HG03442 (cell line): ENCODE measurements at regions not wholly inside any gene's neighbourhood (a gene's known extent, or its start where the extent isn't known, plus 50 kb on each side); places are given as distances from the start of the nearest gene placed in this dataset.

Experiments
- ATAC-seq: cut with Tn5 transposase; IDR thresholded peaks from one replicate; pipeline ENCODE4 v1.9.1; 2021; ENCODE audit warnings: mild to moderate bottlenecking, moderate library complexity; ENCODE audit not compliant: unreplicated experiment

DNA sequence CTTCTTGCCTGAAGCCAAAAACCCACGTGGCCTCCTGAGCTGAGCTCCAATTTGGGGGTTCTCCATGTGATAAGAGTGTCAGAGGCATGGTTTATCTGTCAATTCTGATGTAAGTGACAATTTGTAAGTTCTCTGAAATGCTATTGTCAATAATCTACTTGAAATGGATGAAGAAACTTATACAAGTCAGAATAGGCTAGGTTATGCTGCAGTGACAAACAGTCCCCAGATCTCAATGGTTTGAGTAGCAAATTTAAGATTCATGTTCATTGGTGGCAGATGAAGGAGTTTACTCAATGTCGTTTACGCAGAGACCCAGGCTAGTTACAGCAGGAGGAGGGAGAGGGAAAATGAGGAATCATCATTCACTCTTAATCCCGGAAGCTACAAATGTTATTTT is 352.4 kb downstream of the KIF16B start:
- no peak for ATAC-seq

DNA sequence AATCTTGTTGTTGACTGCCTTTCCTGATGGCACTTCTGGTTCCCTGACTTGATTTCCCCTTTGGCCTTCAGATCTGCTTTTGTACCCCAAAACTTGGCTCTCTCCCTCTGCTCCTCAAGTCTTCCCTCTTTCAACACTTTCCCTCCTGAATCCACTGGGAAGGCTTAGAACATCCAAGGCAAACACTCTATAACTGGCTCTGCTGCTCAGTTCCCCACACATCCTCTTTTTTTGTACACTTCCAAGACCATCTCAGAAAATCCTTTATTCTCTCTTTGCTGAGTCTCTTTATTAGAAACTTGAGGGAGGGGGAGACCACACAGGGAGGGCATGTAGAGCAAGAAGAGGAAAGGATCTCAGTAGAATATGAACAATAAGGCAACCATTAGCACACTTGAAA is 354.1 kb downstream of the KIF16B start:
- no peak for ATAC-seq

- no peak for ATAC-seq
Measured at GRCh38 chr20:16216914-16217230, 356.4 kb downstream of the KIF16B start.

DNA sequence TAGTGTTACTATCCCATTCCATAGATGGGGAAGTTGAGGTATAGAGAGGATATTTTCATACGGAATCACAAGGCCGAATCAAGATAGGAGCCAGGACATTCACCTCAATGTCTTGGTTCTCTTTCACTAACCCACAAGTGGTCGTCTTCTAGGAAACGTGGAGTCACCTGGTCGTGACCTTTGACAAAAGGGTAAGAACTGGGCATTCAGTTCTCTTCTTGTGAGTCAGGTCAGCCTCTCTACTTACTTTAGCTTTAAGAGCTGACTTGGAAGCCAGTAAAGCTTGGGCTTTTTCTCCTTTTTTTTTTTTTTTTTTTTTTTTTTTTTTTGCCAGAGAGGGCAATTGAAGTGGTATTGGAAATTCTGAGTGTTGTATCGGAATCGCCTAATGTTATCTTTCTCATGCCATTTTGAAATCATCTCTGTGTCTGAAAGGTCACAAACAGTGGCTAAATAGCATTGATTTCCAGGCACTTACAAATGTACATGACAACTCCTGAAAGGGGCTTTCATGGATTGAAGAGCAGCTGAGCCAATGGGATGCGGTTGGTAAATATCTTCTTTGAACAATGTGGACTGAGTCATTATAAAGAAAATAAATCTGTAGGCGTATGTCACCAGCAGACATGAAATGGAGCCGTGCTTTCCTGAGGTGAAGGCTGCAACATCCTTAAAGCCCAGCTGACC is 356.9 kb downstream of the KIF16B start:
- ATAC-seq: no peak

DNA sequence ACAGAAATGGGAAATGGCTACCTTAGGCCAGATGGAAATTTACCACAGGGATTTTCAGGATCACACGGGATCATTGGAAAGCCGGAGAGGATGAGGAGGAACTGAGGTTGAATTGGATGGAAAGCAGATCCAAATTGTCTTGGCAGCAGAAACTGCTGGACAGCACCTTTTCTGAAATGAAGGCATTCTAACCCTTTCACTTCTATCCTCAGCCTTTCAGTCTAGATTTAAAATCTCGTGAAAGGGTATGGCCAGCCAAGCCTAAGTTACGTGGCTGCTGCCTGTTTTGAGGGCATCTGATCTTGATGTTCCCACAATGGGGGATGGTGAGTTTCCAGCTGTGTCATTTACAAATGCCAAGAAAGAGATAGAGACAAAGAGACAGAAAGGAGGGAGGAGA is 358.2 kb downstream of the KIF16B start:
- no peak for ATAC-seq

GRCh38 chr20:16212790-16213189 is 360.5 kb downstream of the KIF16B start:
- ATAC-seq: no peak

DNA sequence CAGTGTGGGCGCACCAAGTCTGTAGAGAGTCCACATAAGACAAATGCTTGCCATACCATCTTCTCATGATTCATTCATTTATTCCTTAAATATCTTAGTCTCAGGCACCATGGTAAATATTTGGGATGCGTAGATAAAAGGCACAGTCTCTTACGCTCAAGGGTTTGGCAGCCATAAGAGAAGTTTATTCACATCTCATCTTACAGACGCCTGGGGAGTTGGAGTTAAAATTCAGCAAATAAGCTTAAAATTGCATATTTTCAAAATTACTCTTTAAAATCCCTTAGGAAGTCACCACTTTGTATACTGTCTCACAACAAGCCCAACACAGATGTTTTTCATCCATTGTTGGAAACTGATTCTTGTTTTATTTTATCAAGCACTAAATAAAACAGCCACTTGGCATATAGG is 363.3 kb downstream of the KIF16B start:
- no peak for ATAC-seq

- no peak for ATAC-seq
Measured at GRCh38 chr20:16209357-16209756, 363.9 kb downstream of the KIF16B start.

GRCh38 chr20:16208443-16208842 is 364.8 kb downstream of the KIF16B start:
- ATAC-seq: no peak

DNA sequence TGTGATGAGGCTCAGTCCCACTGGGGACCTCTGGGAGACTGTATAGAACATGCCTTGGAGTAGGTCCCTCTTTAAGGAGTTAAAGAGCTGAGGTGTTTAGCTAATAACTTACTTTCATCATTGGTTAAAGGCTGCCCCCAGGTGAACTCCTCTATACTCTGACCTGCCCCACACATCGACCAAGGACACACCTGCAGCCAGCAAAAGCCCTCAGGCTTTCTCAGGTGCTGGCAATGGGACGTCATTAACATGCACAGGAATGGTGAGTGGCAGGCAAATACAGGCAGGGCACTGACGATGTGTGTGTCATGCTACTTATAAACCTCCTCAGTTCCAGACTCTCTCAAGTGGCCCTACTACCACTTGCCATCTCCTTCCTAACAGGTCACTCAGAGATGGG is 366.4 kb downstream of the KIF16B start:
- no peak for ATAC-seq

GRCh38 chr20:16205507-16205906 is 367.7 kb downstream of the KIF16B start:
- ATAC-seq: no peak

GRCh38 chr20:16203096-16203495 is 370.2 kb downstream of the KIF16B start:
- ATAC-seq: no peak

DNA sequence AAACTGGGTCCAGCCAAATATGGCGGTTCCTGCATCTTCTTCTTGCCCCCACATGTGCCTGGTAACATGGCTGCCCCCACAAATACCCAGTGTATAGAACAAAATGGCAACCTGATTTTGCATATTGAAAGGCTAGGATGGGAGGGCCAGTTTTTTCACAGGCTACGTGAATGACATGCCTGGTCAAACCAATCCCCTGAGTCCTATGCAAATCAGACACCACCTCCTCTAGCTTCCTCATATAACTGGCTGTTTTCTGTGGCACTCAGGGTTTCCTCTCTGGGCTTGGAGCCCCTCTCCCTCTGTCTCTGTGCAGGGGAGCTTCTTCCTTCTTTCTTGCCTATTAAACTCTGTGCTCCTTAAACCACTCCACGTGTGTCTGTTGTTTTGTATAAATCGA is 372.1 kb downstream of the KIF16B start:
- ATAC-seq: no peak

DNA sequence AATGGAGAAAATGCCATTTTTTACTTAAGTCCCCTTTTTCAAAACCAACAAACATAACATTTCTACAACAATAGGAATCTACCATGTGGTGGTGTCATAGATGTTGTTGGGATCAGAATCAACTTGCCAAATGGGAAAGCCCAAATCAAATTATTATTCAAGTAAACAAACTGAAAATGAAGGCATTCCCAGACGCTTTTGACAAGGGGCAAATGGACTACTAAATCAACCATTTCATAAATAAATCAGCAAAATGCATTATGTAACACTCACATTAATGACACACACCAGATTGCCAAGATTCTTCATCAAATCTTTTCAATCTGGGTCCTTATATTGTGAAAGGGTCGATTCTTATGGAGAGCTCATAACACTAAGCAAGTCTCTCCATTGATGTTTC is 375.6 kb downstream of the KIF16B start:
- ATAC-seq: no peak

- no peak for ATAC-seq
Measured at GRCh38 chr20:16195671-16196070, 377.6 kb downstream of the KIF16B start.

- ATAC-seq: no peak
Measured at GRCh38 chr20:16194617-16195360, 378.5 kb downstream of the KIF16B start.

GRCh38 chr20:16191496-16191895 is 381.8 kb downstream of the KIF16B start:
- no peak for ATAC-seq

DNA sequence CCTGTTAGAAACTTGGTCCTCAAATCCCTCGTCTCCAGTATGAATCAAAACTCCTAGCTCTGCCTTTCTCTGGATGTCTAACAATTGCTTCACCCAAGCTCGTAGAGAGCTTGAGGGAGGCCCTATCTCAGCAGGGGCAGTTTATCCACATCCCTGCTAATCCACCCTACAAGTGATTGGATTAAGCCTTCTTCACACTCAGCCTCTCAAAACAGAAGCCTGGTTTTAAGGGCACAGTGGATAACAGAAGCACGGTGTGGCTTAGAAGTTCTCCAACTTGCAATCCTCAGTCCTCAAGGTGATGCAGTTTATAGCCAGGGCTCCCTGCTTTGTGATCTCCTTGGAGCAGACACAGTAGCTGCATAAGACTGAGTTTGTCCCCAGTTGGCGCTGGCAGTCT is 383.9 kb downstream of the KIF16B start:
- no peak for ATAC-seq

DNA sequence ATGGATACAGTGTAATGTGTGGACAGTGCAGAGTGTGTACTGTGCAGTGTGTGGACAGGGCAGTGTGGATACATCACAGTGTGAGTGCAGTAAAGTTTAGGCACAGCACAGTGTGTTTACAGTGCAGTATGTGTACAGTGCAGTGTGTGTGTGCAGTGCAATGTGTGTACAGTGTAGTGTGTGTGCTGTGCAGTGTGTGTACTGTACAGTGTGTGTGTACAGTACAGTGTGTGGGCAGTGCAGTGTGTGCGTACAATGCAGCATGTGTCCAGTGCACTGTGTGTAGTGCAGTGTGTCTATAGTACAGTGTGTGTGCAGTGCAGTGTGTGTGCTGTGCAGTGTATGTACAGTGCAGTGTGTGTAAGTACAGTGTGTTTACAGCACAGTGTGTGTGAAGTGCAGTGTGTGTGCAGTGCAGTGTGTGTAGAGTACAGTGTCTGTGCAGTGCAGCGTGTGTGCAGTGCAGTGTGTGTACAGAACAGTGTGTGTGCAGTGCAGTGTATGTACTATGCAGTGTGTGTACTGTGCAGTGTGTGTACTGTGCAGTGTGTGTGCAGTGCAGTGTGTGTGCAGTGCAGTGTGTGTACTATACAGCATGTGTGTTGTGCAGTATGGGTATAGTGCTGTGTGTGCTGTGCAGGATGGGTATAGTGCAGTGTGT is 385.2 kb downstream of the KIF16B start:
- ATAC-seq: no peak

DNA sequence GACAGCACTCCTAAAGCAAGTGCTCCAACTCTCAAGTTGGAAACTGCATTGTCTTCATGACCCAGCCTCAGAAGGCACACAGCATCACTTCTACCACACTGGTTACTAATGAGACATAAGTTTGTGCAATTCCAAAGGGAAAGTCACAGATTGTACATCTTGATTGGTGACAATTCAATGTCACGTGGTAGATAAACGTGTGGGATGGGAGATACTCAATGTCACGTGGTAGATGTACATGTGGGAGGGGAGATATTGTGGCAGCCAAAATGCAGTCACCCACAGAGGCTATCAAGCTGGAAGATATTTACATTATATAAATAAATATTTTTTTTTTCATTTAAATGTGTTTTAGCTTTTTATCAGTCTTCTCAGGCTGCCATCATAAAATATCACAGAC is 393.3 kb downstream of the KIF16B start:
- no peak for ATAC-seq

GRCh38 chr20:16179371-16179770 is 393.9 kb downstream of the KIF16B start:
- no peak for ATAC-seq

DNA sequence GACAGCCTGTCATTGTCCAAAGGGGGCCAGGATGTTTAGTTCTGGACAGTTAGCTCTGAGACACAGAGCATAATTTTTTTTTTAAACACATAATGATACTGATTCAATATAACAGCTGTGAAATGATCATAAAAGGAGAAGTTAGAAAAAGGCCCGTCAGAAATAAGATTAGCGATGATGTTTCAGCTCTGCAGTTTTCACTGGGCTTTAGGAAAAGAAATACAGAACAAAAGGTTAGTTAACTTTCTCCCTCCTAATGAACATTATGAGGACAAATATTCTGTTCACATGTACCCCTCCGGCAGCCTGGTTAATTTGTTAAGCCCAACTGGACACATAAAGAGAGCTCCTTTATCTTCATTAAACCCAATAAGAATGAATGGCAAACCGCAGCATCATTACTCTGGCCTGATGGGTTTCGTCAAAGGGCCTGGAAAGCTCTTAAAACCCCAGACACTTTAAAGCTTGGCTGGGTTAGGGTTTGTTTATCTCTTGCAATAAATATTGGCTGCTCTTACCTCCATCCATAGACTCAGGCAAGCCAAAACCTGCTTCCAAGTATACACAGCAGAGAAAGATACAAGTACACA is 394.6 kb downstream of the KIF16B start:
- ATAC-seq: no peak
